Activated naive CD4-positive, alpha-beta T cell (primary cell): ENCODE measurements at regions not wholly inside any gene's neighbourhood (a gene's known extent, or its start where the extent isn't known, plus 50 kb on each side); places are given as distances from the start of the nearest gene placed in this dataset.

ENCODE experiments used
- DNase-seq, 4 experiments: peaks; one replicate each; lab custom pipeline; 2025; lab: John Stamatoyannopoulos, UW

DNA sequence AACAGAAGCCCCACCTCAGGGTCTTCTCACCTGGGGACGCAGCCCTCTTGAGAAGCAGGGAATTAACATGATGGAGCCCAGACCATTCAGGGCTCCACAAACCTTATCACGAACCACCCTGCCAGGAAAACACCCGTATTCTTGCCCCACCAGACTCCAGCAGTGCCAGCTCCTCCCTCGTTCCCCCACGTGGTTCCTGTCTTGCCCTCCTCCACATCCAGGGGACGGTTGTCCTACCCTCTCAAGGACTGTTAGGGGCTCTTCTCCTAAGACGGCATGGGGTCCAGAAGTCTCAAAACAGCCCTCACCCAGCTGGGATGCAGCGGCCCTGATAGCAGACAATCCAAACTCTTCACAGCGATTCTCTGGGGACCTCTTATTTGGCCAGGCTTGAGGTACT is 372.2 kb upstream of the HS6ST1 start:
- no peak for DNase-seq

DNA sequence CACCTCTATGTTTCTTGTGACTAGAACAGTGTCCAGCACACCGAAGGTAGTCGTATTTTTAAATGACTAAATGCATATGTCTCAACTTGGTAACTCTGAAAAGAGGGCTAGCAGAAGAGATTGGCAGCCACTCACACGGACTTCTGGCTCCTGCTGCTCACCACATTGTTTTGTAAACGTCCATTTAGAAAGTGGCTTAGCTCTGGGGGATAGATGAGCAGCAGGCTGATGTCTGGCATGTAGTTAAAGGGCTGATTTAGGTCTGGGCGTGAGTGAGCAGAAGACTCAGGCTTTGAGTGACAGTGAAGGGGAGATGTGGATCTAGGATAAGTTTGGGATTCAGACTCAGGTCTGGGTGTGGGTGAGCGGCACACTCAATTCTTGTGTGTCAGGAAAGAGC is 372.9 kb upstream of the HS6ST1 start:
- DNase-seq: no peak

GRCh38 chr2:128692895-128693742 is 374.5 kb upstream of the HS6ST1 start:
- no peak for DNase-seq

DNA sequence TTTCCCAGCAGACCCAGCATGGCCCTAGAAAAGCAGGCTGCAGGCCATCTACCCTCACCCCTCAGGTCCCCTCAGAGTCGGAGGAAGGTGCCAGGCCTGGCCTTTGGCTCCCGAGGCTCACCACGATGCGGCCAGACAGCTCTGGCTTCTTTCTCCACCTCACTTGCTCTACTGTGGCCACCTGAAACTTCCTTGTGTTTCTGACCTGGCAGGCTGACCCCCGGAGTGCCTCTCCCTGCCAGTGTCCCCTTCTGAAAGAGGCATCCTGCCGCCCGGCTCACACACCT is 375.0 kb upstream of the HS6ST1 start:
- no peak for DNase-seq

GRCh38 chr2:128695646-128696220 is 377.1 kb upstream of the HS6ST1 start:
- no peak for DNase-seq

DNA sequence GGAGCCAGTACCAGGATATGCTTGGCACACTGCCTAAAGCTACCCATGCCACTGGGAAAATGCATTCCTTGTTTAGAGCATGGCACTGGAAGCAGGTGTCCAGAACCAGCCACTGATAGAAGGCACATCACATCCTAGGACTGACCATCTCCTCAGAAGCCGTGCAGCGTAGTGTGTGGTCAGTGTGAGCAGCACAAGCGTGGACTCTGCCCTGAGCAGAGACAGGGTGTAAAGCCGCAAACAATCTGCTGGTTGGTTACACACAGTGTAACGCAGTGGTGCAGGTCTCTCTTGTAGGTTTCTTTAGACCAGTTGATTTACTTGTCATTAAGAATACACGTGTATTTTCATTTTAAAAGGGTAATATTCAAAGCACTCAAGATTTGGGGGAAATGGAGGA is 377.8 kb upstream of the HS6ST1 start:
- DNase-seq: no peak

DNA sequence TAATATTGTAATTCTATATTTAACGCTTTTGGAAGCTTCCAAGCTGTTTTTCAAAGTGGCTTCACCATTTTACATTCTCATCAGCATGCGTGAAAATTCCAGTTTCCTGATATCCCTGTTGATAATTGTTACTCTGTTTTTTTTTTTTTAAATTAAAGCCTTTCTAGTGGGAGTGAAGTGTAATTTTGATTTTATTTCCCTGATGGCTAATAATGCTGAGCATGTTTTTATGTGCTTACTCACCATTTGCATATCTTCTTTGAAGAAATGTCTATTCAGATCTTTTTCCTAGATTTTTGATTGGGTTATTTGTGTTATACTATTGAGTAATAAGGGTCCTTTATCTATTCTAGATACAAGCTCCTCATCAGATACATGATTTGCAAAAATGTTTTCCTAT is 382.8 kb upstream of the HS6ST1 start:
- DNase-seq: no peak

DNA sequence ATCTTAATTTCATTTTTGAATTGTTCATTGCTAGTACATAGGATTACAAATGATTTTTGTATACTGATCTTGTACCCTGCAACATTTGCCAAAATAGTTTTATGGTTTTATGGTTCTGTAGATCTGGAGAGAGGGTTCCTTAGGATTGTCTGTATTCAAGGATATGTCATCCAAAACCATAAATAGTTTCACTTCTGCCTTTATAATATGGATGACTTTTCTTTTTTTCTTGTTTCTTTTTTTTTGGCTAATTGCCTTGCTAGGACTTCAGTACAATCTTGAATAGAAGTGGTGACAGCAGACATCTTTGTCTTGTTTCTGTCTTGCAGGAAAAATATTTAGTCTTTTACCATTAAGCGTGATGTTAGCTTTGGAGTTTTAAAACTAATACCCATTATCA is 383.9 kb upstream of the HS6ST1 start:
- no peak for DNase-seq

GRCh38 chr2:128708106-128708816 is 389.6 kb upstream of the HS6ST1 start:
- DNase-seq: no peak

DNA sequence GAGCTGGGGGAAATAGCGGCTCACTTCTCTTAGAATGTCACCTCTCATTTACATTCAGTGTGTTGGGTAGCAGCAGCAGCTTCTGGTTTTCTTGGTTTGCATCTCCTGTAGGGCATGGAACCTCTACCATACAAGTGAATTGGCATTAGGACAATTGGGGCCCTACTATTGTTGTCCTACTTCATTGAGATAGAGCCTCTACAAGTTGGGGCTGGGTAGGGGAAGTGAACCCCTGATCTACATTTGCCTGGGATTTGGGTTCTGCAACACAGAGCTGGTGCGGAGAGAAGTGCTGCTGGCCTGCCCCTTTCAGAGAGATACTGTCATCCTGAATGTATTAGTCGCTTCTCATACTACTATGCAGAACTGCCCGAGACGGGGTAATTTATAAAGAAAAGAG is 391.6 kb upstream of the HS6ST1 start:
- DNase-seq: no peak

GRCh38 chr2:128710729-128711128 is 392.1 kb upstream of the HS6ST1 start:
- DNase-seq: no peak

- no peak for DNase-seq
Observed at GRCh38 chr2:128714285-128714684, 395.6 kb upstream of the HS6ST1 start.

DNA sequence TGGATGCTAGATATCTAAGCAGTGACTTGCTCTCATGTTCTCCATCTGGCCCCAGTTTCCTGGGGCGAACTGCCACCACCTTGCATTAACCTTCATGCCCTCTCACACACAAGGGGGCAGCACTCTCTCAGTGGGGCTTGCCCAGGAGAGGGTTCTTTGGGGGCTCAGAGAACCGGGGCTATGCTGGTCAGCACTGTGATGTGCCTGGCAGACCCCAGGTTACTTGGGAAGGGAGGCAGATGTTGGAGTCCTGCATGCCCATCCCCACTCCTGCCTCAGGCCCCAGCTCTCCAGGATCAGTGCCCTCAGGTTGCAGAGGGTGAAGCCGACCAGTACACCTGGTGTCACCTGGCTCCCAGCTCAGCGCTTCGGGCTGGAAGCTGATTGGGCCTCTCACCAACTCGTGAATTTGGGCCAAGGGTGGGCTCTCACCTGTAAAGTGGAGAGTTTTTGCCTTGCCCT is 396.2 kb upstream of the HS6ST1 start:
- no peak for DNase-seq

DNA sequence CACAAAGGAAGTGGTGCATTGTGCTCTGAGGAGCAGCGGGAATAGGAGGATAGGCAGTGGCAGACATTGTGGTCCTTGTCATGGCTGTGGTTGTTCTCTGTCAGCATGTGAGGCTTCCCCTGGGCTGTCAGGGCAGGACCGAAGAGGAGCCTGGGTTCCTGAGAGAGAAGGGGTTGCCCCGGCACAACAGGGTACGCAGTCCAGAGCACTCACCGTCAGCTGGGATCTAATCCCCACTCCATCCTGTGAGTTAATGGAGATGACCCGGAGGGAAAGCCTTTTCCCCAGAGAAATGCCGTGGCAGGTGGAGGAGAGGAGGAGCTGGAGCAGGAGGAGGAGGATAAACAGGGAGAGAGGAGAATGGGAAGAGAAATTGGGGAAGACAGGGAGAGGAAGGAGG is 396.7 kb upstream of the HS6ST1 start:
- DNase-seq: no peak

GRCh38 chr2:128716299-128716721 is 397.6 kb upstream of the HS6ST1 start:
- DNase-seq: no peak

- DNase-seq: no peak
Observed at GRCh38 chr2:128717758-128718710, 399.4 kb upstream of the HS6ST1 start.

GRCh38 chr2:128720080-128721022 is 401.7 kb upstream of the HS6ST1 start:
- no peak for DNase-seq

DNA sequence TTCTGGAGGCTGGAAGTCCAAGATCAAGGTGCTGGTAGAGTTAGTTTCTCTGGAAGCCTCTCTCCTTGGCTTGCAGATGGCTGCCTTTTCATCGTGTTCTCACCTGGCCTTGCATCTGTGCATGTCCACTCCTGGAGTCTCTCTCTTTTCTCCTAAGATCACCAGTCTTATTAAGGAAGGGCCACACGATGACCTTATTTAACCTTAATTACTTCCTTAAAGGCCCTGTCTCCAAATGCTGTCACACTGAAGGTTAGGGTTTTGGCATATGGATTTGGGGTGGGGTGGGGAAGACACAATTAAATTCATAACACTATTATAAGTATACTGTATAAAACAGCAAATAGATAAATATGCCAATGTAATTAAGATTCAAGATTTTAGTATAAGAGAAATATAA is 402.4 kb upstream of the HS6ST1 start:
- DNase-seq: no peak

- no peak for DNase-seq
Observed at GRCh38 chr2:128722489-128722888, 403.8 kb upstream of the HS6ST1 start.

- DNase-seq: no peak
Observed at GRCh38 chr2:128724547-128724946, 405.9 kb upstream of the HS6ST1 start.

DNA sequence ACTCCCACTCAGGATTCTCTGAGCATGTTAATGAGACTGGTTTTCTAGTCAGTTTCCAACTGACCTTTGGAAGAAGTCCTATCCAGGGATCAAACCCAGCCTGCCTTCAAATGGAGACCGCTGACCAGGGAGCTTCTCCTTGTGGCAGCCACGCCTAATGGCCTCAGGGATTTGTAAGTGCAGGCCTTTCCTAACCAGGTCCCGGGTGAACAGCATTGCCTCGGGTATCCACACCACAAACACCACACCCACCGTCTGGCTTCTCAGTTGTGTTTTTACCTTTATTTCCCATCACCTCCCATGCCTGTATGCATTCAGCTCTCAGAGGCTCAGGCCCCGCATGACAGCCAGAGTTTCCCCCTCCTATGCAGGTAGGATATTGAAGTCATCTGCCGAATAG is 406.3 kb upstream of the HS6ST1 start:
- DNase-seq: no peak
